ENCODE measurements at regions not wholly inside any gene's neighbourhood (a gene's known extent, or its start where the extent isn't known, plus 50 kb on each side); places are given as distances from the start of the nearest gene placed in this dataset.
"Not testable (repeated sequence)": the region's sequence is repeated elsewhere in the genome, so short reads cannot be mapped to it uniquely, and the experiment has no call there.

DNA sequence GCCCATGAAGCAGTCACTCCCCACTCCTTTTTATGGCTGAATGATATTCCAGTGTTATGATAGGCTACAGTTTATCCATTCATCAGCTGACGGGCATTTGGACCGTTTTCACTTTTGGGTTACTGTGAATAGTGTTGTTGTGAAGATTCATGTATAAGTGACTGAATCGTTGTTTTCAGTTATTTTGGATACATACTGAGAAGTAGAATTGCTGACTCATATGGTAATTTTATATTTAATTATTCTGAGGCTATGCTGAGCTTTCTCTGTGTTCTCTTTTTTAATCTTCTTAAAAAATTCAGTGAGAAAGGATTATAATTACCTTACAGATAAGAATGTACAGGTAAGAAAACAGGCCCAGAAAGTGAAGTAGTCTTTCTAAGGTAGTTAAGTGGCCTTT, 117.9 kb upstream of the MPHOSPH6 start:
- DNase-seq = no peak

DNA sequence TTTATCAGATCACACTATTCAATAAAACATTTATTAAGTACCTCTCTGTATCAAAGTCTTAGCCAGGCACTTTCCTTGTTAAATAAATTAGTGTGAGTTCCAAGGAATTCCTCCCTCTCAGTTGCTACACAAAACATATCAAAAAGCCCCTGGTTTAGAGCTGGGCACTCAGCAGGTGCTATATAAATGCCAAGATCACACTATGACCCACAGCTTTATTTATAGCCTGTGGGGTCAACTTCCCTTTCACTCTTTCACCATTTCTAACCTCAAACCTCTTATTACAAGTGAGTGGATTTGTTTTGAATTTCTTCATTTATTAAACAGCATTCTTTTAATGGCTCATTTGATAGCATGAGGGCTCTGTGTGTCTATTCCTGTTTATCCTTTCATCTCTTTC, 112.6 kb upstream of the MPHOSPH6 start:
- no peak for DNase-seq

DNA sequence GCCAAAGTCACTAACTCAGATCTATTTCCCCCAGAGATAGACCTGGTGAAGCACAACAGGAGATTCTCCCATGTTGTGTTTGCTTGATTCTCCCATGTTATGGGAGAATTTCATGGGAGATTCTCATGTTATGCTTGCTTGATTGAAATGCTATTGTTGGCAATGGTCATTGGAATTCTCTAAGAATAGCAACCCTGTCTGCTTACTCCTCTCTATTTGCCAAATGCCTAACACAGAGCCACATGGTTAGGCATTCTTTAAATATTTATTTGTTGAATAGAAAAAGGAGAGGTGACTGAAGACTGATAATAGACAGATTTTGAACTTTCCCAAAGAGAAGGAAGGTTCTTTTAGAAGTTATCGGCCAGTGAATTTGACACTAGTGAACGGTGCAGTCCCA, 111.5 kb upstream of the MPHOSPH6 start:
- DNase-seq = no peak

DNA sequence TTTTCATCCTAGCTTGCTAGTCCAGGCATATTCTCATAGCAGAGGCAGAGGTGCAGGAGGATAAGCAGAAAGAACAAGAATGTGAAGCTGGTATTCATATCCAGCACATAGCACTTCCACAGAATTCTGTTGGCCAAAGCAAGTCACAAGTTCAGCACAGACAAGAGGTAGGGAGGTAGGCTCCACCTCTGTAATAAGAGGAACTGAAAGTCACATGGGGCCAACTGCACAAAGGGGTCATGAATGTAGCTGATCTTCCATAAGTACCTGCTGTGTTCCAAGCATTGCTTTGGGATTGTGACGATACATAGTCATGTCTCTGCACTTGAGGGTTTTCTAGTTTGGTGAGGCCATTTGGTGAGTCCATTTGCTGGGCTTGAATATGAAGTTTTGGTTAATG, 110.8 kb upstream of the MPHOSPH6 start:
- DNase-seq = no peak

DNA sequence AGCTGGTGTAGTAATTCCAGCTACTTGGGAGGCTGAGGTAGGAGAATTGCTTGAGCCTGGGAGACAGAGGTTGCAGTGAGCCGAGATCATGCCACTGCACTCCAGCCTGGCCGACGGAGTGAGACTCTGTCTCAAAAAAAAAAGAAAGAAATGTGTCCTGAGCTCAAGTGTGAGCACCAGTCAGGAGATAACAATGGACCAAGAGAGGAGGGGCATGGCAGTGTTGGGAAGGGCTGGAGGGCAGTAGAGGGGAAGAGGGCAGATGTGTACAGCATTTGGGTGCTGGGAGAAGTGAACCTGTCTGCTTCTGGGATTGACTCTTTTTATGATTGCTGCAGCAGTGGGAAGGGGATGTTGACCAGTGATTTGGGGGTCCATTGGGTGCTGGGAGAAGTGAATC, 105.3 kb upstream of the MPHOSPH6 start:
- DNase-seq = not testable (repeated sequence)

DNA sequence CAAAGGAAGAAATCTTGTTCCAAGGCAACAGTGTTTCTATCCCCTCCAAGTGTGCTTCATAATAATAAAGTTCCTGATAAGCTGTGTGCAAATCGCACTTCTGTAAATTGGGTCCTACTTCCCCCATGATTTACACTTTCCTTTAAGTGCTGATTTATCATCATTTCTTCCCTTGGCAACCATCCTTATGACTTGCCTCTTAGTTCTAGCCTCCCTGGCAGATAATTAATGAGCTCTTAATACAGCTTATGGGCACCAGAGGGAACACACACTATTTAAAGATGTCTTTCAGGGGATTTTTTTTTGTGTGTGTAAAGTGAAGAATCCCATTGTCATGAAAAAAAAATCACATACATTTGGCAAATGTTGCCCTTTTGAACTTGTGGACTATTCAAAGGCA, 101.6 kb upstream of the MPHOSPH6 start:
- no peak for DNase-seq

DNA sequence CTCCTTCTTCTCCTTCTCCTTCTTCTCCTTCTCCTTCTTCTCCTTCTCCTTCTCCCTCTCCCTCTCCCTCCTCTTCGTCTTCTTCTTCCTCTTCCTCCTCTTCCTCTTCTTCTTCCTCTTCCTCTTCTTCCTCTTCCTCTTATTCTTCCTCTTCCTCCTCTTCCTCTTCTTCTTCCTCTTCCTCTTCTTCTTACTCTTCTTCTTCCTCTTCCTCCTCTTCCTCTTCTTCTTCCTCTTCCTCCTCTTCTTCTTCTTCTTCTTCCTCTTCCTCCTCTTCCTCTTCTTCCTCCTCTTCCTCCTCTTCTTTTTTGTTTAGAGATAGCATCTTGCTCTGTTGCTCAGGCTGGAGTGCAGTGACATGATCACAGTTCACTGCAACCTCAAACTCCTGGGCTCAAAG, 97.7 kb upstream of the MPHOSPH6 start:
- not testable (repeated sequence) for DNase-seq

DNA sequence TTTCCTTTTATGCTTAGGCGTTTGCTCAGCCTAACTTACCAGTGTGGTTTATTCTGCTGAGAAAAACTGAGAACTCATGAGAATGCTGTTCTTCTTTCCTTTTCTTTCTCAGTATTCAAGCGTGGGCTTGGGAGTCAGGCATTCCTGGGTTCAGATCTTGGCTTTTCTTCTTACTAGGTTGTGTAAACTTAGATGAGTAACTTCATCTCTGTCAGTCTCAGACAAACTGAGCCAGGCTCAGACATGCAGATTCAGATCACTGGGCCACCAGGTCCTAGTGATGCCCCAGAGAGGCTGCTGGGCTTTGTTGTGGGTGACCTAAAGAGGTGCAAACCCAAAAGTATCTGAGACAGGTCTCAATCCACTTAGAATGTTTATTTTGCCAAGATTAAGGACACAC, 95.8 kb upstream of the MPHOSPH6 start:
- DNase-seq = no peak

DNA sequence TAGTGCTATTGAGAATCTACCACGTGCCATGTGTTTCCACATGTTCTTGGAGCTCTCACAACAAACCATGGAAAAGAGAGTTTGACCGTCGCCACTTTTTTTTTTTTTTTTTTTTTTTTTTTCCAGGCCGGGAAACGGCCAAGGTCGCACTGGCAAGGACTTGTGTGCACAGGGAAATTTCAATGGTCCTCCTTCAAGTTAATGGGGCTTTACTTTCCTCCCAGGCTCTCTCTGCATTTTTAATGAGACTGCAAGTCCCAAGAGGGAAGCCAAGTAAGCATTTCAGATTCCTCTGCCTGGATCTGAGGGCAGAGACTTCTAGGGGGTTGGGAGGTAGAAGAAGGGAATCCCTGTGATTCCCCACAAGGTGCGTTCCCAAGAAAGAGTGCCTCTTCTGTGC, 94.7 kb upstream of the MPHOSPH6 start:
- DNase-seq = no peak

DNA sequence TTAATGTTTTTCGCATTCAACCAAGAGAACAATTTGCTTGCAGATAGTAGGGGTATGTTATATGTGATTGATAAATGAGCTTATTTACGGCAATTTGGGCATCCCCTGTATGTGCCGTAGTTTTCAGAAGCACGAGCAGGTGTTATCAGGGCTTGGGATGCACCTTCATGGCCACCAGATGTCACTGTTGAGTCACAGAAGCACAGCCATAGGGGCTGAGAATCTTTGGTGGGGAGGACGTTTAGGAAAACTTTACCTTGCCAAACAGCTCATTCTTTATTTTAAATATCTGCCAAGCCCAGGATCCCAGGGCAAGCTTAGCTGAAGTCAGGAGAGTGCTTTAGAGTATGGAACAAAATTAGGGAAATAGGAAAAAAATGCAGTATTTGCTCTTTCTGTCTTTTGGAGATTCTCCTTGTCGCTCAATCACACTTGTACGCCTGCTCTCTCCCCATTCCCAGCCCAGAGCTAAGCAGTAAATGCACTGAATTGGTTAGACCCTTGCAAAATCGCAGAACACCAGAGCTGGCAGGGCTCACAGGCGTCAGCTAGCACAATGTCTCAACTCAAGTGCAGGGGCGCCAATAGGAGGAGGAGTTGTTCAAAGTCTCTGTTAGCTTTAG, 93.6 kb upstream of the MPHOSPH6 start:
- peak; percentile 73 for DNase-seq

DNA sequence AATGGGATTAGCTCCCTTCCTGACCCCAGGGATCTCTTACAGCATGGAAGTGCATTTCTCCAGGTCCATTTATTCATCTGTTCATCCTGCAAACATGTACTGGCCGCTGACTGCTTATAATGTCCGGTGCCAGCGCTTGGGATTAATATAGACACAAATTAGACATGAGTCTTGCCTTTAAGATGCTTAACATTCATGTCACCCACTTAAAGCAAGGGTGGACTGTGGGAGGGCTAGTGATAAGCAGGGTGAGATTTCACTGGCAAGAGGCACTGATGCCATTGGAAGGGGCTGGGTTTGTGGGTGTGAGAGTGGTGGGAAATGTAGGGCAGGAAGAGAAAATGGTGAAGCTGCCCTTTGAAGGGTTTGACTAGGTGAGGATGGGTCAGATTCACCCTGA, 92.2 kb upstream of the MPHOSPH6 start:
- no peak for DNase-seq

DNA sequence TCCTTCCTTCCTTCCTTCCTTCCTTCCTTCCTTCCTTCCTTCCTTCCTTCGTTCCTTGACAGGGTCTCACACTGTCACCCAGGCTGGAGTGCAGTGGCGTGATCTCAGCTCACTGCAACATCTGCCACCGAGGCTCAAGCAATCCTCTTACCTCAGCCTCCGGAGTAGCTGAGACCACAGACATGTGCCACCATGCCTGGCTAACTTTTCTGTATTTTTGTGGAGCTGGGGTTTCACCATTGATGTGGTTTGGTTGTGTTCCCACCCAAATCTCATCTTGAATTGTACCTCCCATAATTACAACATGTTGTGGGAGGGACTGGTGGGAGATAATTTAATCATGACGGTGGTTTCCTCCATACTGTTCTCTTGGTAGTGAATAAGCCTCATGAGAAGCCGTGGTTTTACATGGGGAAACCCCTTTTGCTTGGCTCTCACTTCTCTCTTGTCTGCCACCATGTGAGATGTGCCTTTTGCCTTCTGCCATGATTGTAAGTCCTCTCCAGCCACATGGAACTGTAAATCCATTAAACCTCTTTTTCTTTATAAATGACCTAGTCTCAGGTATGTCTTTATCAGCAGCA, 90.3 kb upstream of the MPHOSPH6 start:
- DNase-seq = no peak

DNA sequence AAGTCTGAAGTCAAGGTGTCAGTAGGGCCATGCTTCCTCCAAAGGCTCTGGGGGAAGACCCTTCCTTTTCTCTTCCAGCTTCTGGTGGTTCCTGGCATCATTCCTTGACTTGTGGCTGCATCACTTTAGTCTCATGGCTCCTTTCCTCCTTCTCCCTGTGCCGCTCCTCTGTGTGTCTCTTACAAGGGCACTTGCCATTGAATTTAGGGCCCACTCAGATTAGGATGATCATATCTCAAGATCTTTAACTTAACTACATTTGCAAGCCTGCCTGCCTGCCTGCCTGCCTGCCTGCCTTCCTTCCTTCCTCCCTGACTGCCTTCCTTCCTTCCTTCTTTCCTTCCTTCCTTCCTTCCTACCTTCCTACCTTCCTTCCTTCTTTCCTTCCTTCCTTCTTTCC, 89.7 kb upstream of the MPHOSPH6 start:
- DNase-seq = no peak

DNA sequence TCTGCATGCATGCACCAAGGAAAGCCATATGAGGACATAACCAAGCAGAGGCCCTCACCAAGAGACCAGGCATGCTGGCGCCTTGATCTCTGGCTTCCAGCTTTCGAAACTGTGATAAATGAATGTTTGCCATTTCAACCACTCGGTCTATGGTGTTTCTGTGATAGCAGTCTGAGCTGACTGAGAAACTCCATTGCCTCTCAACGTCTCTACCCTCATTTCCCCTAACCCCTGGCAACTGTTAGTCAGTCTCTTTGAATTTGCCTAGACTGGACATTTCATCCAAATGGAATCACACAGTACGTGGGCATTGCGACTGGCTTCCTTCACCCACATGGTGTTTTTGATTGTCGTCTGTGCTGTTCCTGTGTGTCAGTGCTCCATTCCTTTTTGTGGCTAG, 88.0 kb upstream of the MPHOSPH6 start:
- DNase-seq = no peak

DNA sequence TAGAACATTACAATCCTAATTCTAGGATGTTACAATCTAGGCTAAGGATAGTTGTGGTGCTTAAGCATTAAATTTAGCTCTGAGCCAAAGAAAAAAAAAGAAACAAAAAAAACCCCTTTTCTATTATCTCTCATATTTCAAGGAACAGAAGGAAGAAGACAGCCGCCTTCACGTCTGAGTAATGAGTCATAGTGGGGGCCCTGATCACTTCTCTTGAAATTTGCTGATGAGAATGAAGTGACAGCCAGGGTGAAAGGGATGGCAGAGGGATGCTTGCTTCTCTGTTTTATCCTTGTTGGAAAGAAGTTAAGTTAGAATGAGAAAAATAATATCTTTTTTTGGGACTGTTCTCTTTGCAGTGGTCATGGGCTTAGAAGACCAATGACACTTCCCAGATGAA, 82.6 kb upstream of the MPHOSPH6 start:
- DNase-seq = peak; percentile 18

DNA sequence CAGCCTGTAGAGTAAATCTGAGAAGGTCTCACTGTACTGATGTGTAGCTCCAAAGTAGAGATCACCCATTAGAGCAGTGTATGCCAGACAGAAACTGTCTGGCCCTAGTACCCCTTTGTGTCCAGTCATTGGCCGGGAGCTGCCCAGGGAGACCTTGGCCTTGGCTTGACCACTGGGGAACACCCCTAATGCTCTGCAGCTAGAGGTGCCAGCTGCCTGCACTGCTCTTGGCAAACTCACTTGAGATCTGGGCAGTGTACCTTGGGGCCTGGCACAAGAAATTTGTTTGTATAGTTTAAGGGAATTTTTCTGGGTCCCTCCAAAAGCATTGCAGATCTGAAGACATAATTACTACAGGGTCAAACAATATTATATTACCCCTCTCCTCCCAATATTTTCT, 78.7 kb upstream of the MPHOSPH6 start:
- no peak for DNase-seq

DNA sequence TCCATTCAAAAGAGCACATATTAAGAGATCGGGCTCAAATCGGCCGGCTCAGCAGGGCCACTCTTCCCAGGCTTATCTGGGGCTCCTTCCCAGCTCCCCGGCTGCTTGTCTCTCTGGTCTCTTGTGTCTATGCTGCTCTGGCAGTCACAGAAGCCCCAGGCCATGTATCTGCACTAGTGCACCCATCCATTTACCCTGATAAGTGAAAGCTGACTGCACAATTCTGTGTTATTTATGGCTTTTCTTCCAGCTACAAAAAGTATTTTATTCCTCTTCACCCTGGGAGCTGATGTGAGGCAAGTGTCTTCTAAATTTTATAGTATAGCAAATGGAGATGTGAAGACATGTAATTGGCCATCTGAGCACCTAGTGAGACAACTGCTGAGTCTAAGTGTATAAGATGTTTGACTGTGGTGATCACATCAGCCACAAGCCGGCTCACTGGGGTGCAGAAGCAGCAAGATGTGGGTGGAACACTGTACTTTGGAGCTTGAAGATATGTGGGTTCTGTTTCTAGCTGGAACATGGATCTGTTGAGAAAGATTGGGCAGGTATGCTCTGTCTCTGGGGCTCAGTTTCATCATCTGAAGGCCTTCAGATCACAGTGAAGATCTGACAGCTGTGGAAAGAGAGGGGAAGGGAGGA, 78.1 kb upstream of the MPHOSPH6 start:
- DNase-seq = no peak

DNA sequence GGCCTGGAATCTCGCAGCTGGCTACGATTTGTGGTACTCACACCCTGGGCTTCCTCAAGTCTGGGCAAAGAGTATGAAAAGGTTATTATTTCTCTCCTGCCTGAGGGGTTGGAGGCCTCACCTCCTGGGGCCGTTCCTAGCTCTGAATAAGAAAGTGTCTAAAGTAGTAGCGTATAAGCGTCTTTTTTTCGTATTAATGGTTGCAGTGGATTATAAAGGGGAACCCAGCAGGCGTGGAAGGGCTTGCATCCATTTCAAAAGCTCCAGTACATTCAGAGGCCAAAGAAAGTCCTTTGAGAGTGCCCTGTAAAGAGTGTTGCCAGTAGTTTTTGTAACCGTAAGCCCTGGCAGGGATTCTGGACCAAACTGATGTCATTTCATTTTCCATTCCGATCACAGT, 72.2 kb upstream of the MPHOSPH6 start:
- no peak for DNase-seq

DNA sequence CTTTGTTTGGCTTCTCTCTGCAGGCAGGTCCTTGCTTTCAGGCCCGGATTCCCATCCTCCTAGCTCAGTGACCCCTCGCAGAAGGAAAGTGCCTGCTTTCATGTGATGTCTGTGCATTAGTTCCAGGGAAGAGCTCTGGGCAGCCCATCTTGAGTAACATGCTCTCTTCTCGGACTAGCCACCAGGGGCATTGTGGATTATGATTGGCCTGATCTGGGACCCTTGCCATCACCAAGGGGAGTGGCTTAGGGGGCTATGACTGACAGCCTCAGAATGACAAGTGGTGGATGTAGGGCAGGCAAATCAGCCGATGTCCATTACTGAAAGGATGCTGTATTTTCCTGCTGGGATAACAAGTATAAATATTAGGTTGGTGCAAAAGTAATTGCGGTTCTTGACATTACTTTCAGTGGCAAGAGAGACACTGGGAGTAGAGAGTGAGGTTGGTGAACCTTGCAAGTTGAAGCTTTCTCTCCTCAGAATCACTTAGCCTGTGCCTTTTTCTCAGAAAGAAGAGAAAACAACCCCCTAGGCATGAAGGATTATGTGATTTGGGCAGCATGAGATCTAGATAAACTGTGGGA, 71.5 kb upstream of the MPHOSPH6 start:
- DNase-seq = no peak

DNA sequence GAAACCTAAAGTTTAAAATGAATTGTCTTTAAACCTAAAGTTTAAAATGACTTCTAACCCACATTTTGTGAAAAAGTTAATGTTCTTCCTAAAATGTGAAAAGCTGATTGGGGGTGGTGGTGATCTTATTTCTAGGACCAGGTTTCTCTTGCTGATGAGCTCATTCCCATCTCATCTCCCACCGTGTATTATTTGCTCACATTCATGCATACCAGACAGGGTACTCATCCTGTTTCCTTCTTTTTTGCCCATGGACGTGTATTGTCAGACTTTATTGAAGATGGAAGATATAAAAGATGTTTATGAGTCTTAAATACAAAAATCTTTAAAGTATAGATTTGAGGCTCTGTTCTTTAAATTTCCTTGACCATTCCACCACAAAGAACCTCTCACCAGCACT, 70.1 kb upstream of the MPHOSPH6 start:
- no peak for DNase-seq

DNA sequence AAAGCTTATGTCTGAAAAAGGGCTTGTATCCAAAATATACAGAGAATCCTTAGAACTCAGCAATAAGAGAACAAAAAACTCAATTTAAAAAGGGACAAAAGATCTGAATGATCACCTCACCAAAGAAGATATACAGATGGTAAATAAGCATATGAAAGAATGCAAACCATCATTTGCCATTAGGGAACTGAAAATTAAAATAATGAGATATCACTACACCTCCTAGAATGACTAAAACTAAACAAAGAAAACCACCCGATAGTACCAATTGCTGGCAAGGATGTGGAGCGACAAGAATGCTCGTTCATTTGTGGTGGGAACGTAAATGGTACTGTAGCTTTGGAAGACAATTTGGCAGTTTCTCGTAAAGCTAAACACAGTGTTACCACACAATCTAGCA, 66.9 kb upstream of the MPHOSPH6 start:
- DNase-seq = no peak

DNA sequence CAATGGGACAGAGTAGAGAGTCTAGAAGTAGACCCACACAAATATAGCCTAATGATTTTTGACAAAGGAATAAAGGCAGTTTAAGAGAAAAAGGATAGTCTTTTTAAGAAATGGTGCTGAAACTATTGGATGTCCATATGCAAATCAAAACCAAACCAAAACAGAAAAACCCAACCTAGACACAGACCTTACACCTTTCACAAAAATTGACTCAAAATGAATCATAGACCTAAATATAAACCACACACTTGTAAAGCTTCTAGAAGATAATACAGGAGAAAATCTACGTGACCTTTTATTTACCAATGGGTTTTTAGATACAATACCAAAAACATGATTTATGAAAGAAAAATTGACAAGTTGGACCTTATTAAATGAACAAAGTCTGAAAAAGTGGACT, 66.4 kb upstream of the MPHOSPH6 start:
- DNase-seq = no peak

DNA sequence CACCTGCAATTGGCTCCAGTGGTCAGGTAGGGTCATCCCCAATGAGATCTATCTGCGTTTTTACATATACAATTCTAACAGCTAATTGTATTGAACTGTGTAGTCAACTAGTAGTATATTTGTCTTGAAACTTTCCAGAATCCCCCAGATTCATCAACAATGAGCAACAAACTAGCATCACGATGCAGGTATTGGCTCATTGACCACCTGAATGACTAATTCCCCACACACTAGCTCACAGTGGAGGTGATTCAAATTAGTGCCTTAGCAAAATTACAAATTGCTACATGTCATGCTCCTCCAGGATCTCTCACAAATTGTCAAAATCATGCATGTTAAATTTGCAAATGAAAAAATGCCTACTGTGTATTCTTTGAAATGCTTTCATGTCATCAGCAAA, 62.8 kb upstream of the MPHOSPH6 start:
- DNase-seq = no peak

DNA sequence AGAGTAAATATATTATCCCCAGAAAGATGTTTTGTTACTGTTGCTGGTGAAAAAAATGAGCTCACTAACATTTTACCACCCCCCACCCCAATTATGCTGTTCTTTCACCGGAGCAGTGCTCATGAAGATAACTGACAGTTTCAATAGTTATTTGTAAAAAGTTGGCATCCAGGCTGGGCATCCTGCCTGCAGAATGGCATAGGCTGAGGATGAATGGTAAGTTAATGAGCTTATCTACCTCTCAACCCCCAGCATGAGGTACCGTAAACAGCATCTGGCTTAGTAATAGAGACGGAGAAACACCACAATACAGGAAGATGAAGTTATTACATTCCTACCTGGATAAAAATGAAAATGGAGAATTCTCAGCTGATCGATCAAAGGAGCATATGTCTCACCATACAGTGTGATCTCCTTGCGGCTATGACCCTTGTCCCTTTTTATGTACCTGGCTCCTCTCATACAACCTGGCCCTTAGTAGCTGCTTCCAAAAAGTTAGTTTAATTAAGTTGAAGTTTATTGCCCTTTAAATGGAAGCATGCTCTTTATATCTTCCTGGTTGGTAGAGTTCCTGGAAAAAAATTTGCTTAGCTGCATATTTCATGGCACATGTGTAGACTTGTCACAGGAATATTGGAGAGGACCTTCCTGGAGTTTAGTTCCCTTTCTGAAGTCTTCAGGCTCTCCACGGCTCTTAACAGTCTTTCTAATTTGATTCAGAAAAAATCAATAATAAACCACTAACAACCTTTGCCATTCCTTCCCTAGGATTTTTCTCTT, 61.2 kb upstream of the MPHOSPH6 start:
- DNase-seq = no peak
